Glutamatergic neuron (in vitro differentiated cells): ENCODE measurements at regions not wholly inside any gene's neighbourhood (a gene's known extent, or its start where the extent isn't known, plus 50 kb on each side); places are given as distances from the start of the nearest gene placed in this dataset.

ENCODE experiments used
- DNase-seq: peaks from one replicate; pipeline ENCODE4 v3.0.0; 2022
- H3K27ac Mint-ChIP-seq: one replicate; pipeline ENCODE4 v1.8.0; 2020; ENCODE audit warnings: mild to moderate bottlenecking, mixed read lengths, inconsistent platforms; ENCODE audit not compliant: unreplicated experiment
- H3K27me3 Mint-ChIP-seq: one replicate; pipeline ENCODE4 v1.8.0; 2020; ENCODE audit warnings: mild to moderate bottlenecking, moderate library complexity, mixed read lengths, inconsistent platforms; ENCODE audit not compliant: unreplicated experiment
- H3K36me3 Mint-ChIP-seq: one replicate; pipeline ENCODE4 v1.8.0; 2020; ENCODE audit warnings: mild to moderate bottlenecking, mixed read lengths, inconsistent platforms; ENCODE audit not compliant: unreplicated experiment
- H3K4me1 Mint-ChIP-seq: one replicate; pipeline ENCODE4 v1.8.0; 2020; ENCODE audit warnings: mild to moderate bottlenecking, low read depth, mixed read lengths, inconsistent platforms; ENCODE audit not compliant: unreplicated experiment
- H3K4me3 Mint-ChIP-seq: one replicate; pipeline ENCODE4 v1.8.0; 2020; ENCODE audit warnings: mild to moderate bottlenecking, mixed read lengths, inconsistent platforms; ENCODE audit not compliant: unreplicated experiment
- H3K9me3 Mint-ChIP-seq: one replicate; pipeline ENCODE4 v1.8.0; 2020; ENCODE audit warnings: mild to moderate bottlenecking, moderate library complexity, mixed read lengths, inconsistent platforms; ENCODE audit not compliant: unreplicated experiment
- CTCF ChIP-seq: fragments of 200-600 bp; sonication (generic); IDR thresholded peaks from one replicate; pipeline ENCODE4 v1.5.0; 2021; ENCODE audit not compliant: partially characterized antibody, unreplicated experiment

DNA sequence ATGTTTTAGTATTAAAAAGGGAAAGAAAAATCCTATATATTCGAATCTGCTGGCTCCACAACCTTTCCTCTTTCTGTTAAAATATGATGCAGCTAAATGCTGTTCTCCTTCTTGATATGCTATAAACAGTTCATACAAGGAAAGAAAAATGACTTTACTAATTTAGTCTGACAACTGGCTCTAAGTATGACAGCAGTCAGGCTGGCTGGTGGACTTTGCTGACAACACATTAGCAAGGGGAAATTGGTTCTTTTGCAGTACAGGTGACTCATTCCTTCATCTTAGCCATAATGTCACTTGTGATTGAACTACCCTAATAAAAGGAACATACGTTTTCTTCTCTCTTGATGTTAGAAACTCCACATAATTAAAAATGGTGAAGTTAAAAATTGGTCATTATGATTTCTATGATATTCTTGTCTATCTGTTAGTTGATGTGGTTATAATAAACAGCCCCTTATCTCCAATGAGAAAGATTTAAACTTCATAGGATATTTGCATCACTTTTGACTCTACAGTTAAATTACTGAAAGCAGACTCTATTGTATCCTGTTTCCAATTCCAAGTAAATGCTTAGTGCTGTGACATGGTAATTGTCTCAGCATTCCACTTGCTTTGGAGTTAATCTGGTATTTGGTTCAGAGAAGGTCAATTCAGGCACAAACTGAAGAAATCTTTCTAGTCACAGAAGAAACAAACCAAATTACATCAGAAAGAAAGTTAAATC lies 315.3 kb upstream of the GULP1 start:
- no peak overlapping the region for H3K4me3 Mint-ChIP-seq
- no peaks in the 10 kb centered on the region for H3K9me3 Mint-ChIP-seq
- H3K36me3 Mint-ChIP-seq: no peaks in the 10 kb centered on the region
- TF ChIP-seq CTCF: no peak
- H3K27ac Mint-ChIP-seq: no peak overlapping the region
- H3K4me1 Mint-ChIP-seq: no peaks in the 10 kb centered on the region
- H3K27me3 Mint-ChIP-seq: no peaks in the 10 kb centered on the region
- no peak for DNase-seq

DNA sequence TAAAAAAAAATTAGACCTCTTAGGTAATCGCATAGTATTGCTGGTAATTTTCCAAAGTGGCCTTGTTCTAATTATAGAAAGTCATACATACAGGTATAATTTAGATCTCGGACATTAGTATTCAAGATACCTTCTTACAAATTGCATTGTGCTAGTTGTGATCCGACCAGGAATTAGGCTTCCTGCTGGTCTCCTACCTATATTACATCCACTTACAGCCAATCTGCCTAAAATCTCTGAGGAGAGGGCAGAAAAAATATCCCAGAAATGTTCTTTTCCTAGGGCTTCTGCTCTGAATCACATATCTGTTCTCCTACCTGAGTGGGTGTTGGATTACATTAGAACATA lies 314.7 kb upstream of the GULP1 start:
- Mint-ChIP-seq H3K27ac (no peak overlapping the region), H3K4me3 (no peak overlapping the region), H3K36me3 (no peaks in the 10 kb centered on the region), H3K9me3 (no peaks in the 10 kb centered on the region), H3K4me1 (no peaks in the 10 kb centered on the region), H3K27me3 (no peaks in the 10 kb centered on the region)
- no peak for DNase-seq
- TF ChIP-seq CTCF: no peak

- Mint-ChIP-seq H3K36me3 (no peaks in the 10 kb centered on the region), H3K27me3 (no peaks in the 10 kb centered on the region), H3K4me1 (peaks cover 2% of the 10 kb centered on the region), H3K4me3 (no peak overlapping the region), H3K9me3 (no peaks in the 10 kb centered on the region), H3K27ac (no peak overlapping the region)
- no peak for TF ChIP-seq CTCF
- no peak for DNase-seq
Observed at GRCh38 chr2:187978356-187978755, 313.3 kb upstream of the GULP1 start.

DNA sequence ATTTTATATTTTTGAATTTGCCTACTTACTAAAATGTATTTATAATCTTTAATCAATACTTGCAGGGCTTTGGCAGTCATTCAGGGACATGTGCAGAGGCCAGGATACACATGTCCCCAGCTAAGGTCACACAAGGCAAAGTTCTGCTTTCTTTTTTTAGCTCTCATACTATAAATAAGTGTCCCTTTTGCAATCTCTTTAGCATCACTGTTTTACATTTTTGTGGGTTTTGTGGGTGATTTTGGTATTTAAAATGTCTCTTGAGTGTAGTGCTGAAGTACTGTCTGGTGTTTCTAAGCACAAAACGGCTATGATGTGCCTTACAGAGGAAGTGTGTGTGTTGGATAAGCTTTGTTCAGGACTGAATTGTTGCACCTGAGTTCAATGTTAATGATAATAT lies 309.0 kb upstream of the GULP1 start:
- H3K27ac Mint-ChIP-seq: no peak overlapping the region

More for the DNA sequence above, 309.0 kb upstream of the GULP1 start:
- peaks cover 5% of the 10 kb centered on the region for H3K4me1 Mint-ChIP-seq
- TF ChIP-seq CTCF: no peak
- no peaks in the 10 kb centered on the region for H3K27me3 Mint-ChIP-seq
- no peak overlapping the region for H3K4me3 Mint-ChIP-seq
- DNase-seq: no peak
- H3K9me3 Mint-ChIP-seq: no peaks in the 10 kb centered on the region
- H3K36me3 Mint-ChIP-seq: no peaks in the 10 kb centered on the region
